T-helper 1 cell treated with Interleukin-12 subunit alpha and Interleukin-12 subunit beta and Interleukin-4 antibody, amounts not matched to agents 30 μg/mL and 1 μg/mL, for 36 hours (primary cell): ENCODE measurements at regions not wholly inside any gene's neighbourhood (a gene's known extent, or its start where the extent isn't known, plus 50 kb on each side); places are given as distances from the start of the nearest gene placed in this dataset.

ENCODE experiments used
- H3K27ac Mint-ChIP-seq: one replicate; pipeline ENCODE4 v1.8.0; 2021; ENCODE audit warnings: mild to moderate bottlenecking, mixed read lengths
- H3K27me3 Mint-ChIP-seq: one replicate; pipeline ENCODE4 v1.8.0; 2021; ENCODE audit warnings: low read depth, mixed read lengths
- H3K36me3 Mint-ChIP-seq: one replicate; pipeline ENCODE4 v1.8.0; 2021; ENCODE audit warnings: low read depth, mixed read lengths
- H3K4me1 Mint-ChIP-seq: one replicate; pipeline ENCODE4 v1.8.0; 2021; ENCODE audit warnings: low read depth, mixed read lengths
- H3K4me3 Mint-ChIP-seq: one replicate; pipeline ENCODE4 v1.8.0; 2021; ENCODE audit warnings: mild to moderate bottlenecking, moderate library complexity, mixed read lengths
- H3K9me3 Mint-ChIP-seq: one replicate; pipeline ENCODE4 v1.8.0; 2021; ENCODE audit warnings: mixed read lengths

DNA sequence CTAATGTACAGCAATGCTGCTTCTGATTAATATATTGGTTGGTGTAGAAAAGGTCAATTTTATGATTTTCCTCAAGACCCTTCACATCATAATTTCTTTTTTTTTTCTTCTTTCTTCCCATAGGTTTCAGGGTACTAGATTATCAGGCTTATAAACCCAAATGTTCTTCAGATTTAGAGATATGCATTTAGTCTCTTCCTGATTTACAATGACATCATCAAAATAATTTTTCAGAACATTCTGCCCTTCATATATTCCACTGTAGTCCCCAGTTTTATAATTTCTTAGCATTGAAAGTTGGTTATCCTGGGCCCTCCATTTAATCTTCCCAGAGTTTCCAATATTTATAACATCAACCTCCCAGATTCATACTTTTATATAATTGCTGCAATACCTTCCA, 226.7 kb upstream of the LRFN5 start:
- H3K36me3 Mint-ChIP-seq: no peaks in the 10 kb centered on the region
- H3K27ac Mint-ChIP-seq: no peak overlapping the region
- H3K4me1 Mint-ChIP-seq: no peaks in the 10 kb centered on the region
- H3K9me3 Mint-ChIP-seq: peaks cover 2% of the 10 kb centered on the region
- no peaks in the 10 kb centered on the region for H3K27me3 Mint-ChIP-seq
- no peak overlapping the region for H3K4me3 Mint-ChIP-seq

DNA sequence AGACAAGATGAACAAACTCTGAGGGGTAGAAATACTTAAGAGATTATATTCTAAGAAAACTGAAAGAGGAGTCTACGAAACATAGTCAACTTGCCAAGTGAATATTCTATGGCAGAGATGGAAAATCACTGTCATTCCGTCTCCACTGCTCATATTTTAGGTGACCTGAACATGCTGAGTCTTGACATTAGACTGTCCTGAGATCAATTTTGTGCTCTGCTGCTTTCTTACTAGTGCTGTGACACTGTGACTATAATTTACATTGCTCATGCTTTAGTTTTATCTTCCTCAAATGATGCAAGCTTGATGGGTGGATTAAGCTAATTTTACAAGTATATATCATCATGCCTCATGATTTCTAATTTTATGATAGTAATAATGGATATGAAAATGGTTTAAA, 228.2 kb upstream of the LRFN5 start:
- Mint-ChIP-seq H3K9me3 (peaks cover 9% of the 10 kb centered on the region), H3K27ac (no peak overlapping the region), H3K36me3 (no peaks in the 10 kb centered on the region), H3K4me1 (no peaks in the 10 kb centered on the region), H3K4me3 (no peak overlapping the region), H3K27me3 (no peaks in the 10 kb centered on the region)

DNA sequence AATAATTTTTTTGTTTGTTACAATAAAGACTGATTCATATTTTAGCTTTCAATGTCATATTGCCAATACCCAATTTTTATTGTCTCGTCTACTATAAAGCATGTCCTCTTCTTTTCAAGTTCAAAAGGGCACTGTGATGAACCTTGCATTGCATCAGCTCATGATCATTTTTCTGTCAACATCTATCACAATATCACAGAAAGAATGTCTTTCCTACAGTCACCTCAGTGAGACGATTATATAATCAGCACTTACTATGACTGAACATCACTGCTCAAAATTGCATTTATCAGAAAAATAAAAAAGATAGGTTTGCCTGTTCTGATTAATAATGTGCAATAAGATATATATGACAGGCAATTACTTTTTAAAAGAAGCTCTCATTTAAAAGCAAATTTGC, 228.7 kb upstream of the LRFN5 start:
- Mint-ChIP-seq H3K27me3 (no peaks in the 10 kb centered on the region), H3K4me1 (no peaks in the 10 kb centered on the region), H3K27ac (no peak overlapping the region), H3K36me3 (no peaks in the 10 kb centered on the region), H3K4me3 (no peak overlapping the region), H3K9me3 (peaks cover 7% of the 10 kb centered on the region)

- Mint-ChIP-seq H3K27me3 (no peaks in the 10 kb centered on the region), H3K4me1 (no peaks in the 10 kb centered on the region), H3K4me3 (no peak overlapping the region), H3K9me3 (peaks cover 7% of the 10 kb centered on the region), H3K36me3 (no peaks in the 10 kb centered on the region), H3K27ac (no peak overlapping the region)
Measured at GRCh38 chr14:41374092-41374491, 232.6 kb upstream of the LRFN5 start.

DNA sequence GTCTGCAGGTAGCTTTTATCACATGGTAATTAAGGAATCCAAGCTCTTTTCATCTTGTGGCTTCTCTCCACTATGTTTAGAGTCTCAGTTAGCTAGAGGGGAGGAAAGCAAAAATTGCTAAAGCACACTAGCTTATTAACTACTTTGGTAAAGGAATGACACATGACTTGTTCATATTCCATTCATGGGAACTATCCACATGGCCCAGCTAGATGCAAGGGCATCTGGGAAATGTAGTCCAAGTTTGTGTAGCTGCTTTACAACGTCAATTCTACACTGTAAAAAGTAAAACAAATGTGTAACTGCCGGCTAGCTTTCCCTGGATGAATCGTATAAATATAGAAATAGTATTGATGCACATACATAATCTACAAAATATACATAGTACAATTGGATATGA, 244.5 kb upstream of the LRFN5 start:
- Mint-ChIP-seq H3K27me3 (no peaks in the 10 kb centered on the region), H3K9me3 (peaks cover 12% of the 10 kb centered on the region), H3K36me3 (no peaks in the 10 kb centered on the region), H3K4me3 (no peak overlapping the region), H3K4me1 (no peaks in the 10 kb centered on the region), H3K27ac (no peak overlapping the region)

- no peaks in the 10 kb centered on the region for H3K36me3 Mint-ChIP-seq
- H3K27ac Mint-ChIP-seq: no peak overlapping the region
- peaks cover 5% of the 10 kb centered on the region for H3K9me3 Mint-ChIP-seq
- H3K27me3 Mint-ChIP-seq: no peaks in the 10 kb centered on the region
- H3K4me3 Mint-ChIP-seq: no peak overlapping the region
- no peaks in the 10 kb centered on the region for H3K4me1 Mint-ChIP-seq
Measured at GRCh38 chr14:41360126-41360525, 246.6 kb upstream of the LRFN5 start.

DNA sequence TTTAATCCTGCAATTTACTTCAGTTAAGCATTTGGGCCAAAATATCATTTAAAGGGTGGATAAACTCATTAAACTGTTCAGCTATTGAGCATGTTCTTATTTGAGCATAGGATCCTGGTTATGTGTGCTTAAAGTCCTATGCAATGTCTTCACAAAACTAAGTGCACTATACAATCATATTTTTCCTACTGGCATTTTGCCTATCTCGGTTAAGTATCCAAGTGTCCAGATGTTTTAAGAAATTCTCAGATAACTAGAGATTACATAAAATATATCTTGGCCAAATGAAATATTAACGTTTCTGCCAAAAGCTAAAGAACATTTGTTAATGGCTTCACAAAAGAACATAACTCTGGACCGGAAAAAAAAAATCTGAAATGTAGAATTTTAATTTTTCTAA, 250.8 kb upstream of the LRFN5 start:
- Mint-ChIP-seq H3K36me3 (no peaks in the 10 kb centered on the region), H3K27ac (no peak overlapping the region), H3K27me3 (no peaks in the 10 kb centered on the region), H3K4me3 (no peak overlapping the region), H3K9me3 (no peaks in the 10 kb centered on the region), H3K4me1 (no peaks in the 10 kb centered on the region)

- H3K27me3 Mint-ChIP-seq: no peaks in the 10 kb centered on the region
- no peak overlapping the region for H3K4me3 Mint-ChIP-seq
- H3K4me1 Mint-ChIP-seq: no peaks in the 10 kb centered on the region
- no peak overlapping the region for H3K27ac Mint-ChIP-seq
- H3K36me3 Mint-ChIP-seq: no peaks in the 10 kb centered on the region
- H3K9me3 Mint-ChIP-seq: no peaks in the 10 kb centered on the region
Measured at GRCh38 chr14:41350476-41350875, 256.2 kb upstream of the LRFN5 start.

DNA sequence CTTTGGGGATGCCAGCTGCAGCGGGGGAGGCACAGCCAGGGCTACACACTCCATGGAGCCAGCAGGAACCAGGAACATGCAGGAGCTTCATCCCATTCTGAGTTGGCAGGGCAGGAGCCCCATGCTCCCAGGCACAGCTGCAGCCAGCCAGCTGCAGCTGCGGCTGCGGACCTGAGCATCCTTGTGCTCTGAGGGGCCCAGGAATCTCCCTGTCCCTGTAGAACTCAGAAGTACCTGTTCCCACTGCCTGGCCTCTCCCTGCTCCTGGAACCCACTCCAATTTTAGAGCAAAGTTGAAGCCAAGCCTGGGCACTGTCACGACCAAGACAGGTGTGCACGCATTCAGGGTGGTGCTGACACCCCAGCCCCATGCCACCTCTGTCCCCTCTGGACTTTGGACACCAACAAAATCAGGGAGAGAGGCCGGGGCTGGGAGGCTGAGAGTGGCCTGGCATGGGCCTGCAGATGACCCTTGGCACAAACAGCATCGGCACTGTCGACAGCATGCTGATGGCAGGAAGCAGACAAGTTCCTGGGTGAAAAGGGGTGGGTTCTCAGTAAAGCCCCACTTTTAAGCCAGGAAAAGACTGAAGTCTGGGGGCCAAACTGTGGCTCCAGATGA, 257.3 kb upstream of the LRFN5 start:
- Mint-ChIP-seq H3K4me3 (no peak overlapping the region), H3K36me3 (no peaks in the 10 kb centered on the region), H3K9me3 (no peaks in the 10 kb centered on the region), H3K27me3 (no peaks in the 10 kb centered on the region), H3K27ac (no peak overlapping the region), H3K4me1 (no peaks in the 10 kb centered on the region)

DNA sequence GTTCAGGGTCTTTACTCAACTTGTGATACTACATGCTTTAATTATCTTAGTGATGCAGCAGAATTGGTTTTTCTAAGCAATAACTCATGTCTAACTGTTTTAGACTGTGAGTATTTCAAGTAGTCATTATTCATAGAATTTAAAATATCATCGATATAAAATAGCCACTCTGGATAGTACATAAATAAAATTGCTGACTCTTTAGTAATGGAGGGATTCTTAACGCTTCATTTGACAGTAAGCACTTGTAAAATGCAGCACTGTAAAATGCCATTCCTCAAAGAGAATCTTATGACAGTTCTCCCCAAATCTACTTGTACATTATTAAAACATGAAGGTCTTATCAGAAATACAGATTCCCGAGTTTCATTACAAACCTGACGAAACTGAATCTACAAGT, 262.8 kb upstream of the LRFN5 start:
- no peak overlapping the region for H3K27ac Mint-ChIP-seq
- no peaks in the 10 kb centered on the region for H3K27me3 Mint-ChIP-seq
- H3K9me3 Mint-ChIP-seq: peaks cover 10% of the 10 kb centered on the region
- H3K4me3 Mint-ChIP-seq: no peak overlapping the region
- no peaks in the 10 kb centered on the region for H3K4me1 Mint-ChIP-seq
- no peaks in the 10 kb centered on the region for H3K36me3 Mint-ChIP-seq

DNA sequence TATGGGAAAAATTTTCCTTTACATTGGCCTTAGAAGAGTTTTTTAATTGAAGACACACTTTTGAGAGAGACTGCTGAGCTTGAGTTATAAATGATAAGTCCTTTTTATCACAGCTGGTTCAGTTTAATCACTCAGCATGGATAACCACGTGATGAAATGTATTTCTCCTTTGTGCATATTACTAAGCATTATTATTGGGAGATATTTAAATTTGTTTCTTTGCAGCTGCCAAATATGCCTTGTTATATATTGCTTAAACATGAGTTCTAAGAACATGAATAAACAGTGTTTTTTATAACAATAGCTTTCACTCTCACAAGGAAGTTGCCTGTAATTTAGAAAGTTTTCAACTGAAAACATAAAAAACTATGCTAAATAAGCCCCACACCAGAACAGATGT, 293.5 kb upstream of the LRFN5 start:
- no peak overlapping the region for H3K4me3 Mint-ChIP-seq

DNA sequence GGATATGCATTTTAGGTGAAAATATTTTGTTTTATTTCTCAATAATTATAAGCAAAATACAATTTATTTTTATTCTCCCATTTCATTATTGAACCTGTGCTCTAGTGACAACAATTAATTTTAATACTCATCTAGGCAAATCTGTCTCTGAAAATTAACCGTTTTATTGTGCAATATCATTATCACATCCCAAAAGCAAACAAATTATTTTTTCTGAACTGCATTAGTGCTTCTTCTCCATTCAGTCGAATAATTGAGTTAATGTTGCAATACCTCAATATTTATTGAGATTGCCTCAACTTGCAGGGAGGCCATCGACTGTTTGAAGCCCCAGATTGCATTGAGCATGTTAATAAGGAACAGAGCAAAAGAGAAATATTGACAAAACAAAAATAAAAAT, 303.2 kb upstream of the LRFN5 start:
- Mint-ChIP-seq H3K4me3 (no peak overlapping the region), H3K9me3 (no peaks in the 10 kb centered on the region), H3K4me1 (no peaks in the 10 kb centered on the region), H3K36me3 (no peaks in the 10 kb centered on the region), H3K27ac (no peak overlapping the region), H3K27me3 (no peaks in the 10 kb centered on the region)

More for the DNA sequence above, 293.5 kb upstream of the LRFN5 start:
- no peaks in the 10 kb centered on the region for H3K36me3 Mint-ChIP-seq
- H3K27ac Mint-ChIP-seq: no peak overlapping the region
- no peaks in the 10 kb centered on the region for H3K27me3 Mint-ChIP-seq
- peaks cover 14% of the 10 kb centered on the region for H3K9me3 Mint-ChIP-seq
- H3K4me1 Mint-ChIP-seq: no peaks in the 10 kb centered on the region

DNA sequence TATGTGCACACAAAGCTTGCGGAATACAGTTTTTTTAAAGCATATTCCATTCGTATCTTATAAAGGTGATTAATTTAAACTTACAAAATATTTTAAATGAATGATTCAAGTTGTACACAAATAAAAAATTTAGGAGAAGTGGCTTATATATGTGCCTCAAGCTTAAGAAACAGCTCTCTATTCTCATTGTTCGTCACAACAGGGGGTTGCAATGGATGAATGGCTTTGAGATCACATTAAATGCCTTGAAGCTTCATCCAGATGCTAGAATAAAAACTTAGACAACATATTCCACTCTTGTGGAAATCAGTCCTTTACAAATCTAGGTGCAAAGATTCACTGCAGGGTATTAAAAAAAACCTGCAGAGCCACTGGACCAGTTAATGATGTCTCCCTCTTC, 303.9 kb upstream of the LRFN5 start:
- H3K36me3 Mint-ChIP-seq: no peaks in the 10 kb centered on the region
- no peaks in the 10 kb centered on the region for H3K4me1 Mint-ChIP-seq
- no peak overlapping the region for H3K4me3 Mint-ChIP-seq
- H3K9me3 Mint-ChIP-seq: no peaks in the 10 kb centered on the region
- no peaks in the 10 kb centered on the region for H3K27me3 Mint-ChIP-seq
- H3K27ac Mint-ChIP-seq: no peak overlapping the region

DNA sequence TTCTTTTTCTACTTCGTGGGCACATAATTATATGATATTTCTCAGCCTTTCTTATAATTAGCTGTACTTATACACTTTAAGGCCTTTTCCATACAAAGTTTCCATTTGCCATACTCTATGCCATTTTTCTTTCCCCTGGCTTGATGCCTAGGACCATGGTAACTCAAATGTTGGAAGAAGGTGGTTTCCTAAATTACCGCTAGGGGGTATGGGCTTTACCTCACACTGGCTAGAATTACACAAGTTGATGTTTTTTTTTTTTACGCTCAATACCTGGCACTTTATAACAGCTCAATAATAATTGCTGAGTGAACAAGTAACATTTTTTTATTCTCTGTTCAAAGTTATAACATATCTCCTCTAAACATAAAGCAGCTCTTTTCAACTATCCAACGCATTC, 306.8 kb upstream of the LRFN5 start:
- H3K27ac Mint-ChIP-seq: no peak overlapping the region
- no peaks in the 10 kb centered on the region for H3K27me3 Mint-ChIP-seq
- no peak overlapping the region for H3K4me3 Mint-ChIP-seq

GRCh38 chr14:41298328-41298690, 308.4 kb upstream of the LRFN5 start:
- H3K4me1 Mint-ChIP-seq: no peaks in the 10 kb centered on the region

More for the DNA sequence above, 306.8 kb upstream of the LRFN5 start:
- Mint-ChIP-seq H3K36me3 (no peaks in the 10 kb centered on the region), H3K9me3 (no peaks in the 10 kb centered on the region), H3K4me1 (no peaks in the 10 kb centered on the region)

More at GRCh38 chr14:41298328-41298690, 308.4 kb upstream of the LRFN5 start:
- Mint-ChIP-seq H3K4me3 (no peak overlapping the region), H3K27me3 (no peaks in the 10 kb centered on the region), H3K36me3 (no peaks in the 10 kb centered on the region), H3K27ac (no peak overlapping the region), H3K9me3 (peaks cover 3% of the 10 kb centered on the region)
